Bone marrow (tissue), 2 donors: ENCODE measurements at regions not wholly inside any gene's neighbourhood (a gene's known extent, or its start where the extent isn't known, plus 50 kb on each side); places are given as distances from the start of the nearest gene placed in this dataset.

Source experiments
- DNase-seq, 2 donors: peaks; one replicate each; lab custom pipeline; 2025; lab: John Stamatoyannopoulos, UW

- no peak for DNase-seq
Measured at GRCh38 chr1:98203466-98203865, 282.6 kb upstream of the DPYD start.

- no peak for DNase-seq
Measured at GRCh38 chr1:98201666-98202081, 280.8 kb upstream of the DPYD start.

DNA sequence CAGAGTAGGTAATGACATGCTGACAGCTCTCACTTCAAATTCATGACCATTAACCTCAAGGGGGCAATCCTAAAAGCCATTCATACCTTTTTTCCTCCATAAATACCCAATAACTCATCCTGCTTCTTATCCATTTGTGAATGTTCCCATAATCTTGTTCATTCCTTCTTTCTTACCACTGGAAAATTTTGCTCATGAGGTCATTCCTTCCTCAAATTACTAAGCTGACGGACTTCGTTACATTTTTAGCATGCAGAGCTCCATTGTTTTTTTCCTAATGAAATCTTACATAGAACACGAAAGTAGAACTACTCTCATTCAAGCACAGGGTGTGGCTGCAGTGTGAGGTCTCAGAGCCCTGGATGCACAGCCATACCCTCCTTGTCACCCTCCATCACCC is 276.5 kb upstream of the DPYD start:
- no peak for DNase-seq

- DNase-seq = no peak
Measured at GRCh38 chr1:98196012-98196411, 275.2 kb upstream of the DPYD start.

- no peak for DNase-seq
Measured at GRCh38 chr1:98188774-98189173, 267.9 kb upstream of the DPYD start.

DNA sequence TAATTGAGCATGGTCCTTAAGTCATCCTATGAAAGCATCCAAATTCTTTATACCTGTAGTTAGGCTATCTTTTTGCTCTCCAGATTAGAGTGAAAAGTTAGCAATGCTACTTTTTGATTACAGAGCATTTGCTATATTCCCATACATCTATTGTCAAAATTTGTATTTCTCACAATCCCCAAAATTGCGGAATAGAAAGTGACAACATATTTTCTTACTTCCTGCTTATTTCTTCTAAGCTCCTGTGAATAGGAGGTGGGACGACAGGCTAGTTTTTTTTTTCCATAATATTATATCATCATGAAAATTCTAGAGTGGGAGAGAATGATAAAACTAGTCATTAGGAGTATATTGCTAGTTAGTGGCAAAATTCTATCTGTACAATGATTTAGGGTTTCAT is 264.0 kb upstream of the DPYD start:
- no peak for DNase-seq

DNA sequence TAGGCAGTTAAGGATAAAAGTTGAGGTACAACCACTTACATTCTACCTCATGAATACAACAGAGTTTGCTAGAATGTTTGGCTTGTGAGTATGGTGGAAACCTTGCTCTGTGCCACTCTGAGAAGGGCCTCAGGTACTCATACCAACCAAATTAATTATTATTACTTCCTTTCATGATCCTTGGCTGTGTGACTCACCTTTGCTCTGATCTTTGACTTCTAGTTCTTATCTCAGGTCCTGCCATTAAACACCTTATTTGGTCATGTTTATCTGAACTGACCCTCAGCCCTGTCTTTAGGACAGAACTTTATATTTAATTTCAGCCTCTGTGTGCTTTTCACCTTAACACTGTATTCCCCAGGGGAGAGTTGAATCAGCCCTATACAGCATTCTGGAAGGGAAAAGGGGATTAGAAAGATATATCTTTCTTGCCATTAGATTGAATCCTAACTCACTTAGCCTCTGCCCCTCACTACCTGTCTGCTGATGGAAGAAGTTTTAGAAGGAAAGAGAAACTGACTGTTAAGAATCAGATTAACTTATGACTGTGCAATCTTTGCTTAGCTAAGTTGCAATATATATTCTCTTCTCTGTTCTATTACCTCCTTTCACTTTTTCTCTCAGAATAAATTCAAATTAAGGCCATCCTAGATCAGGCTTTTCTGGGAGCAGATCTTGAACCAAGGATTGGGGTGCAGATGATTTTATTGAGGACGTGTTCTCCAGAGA is 260.4 kb upstream of the DPYD start:
- no peak for DNase-seq

DNA sequence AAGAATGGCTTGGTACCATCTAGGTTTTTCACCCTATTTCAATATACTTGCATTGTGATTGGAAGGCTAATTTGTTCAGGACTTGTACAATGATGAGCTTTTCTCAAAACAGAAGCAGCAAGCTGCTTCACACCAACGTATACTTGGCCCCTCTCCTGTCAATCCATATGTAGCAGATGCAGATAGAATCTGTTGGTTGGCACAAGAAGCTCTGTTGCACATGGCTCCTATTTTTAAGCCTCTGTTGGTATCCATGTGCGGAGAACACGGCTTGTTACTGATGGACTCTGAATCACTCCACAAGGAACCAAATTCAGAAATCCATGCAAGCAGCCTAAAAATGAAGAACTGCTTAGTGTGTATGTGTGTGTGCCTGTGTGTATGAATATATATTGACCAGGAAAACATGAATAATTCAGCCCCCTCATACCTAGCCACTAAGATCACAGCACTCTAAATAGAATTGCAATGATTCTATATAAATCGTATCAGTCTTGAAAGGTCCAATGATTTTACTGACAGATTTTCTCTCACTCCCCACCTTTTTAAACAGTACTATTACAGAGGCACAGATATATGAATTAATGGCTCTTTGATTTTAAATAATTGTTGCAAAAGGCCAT is 258.4 kb upstream of the DPYD start:
- no peak for DNase-seq

DNA sequence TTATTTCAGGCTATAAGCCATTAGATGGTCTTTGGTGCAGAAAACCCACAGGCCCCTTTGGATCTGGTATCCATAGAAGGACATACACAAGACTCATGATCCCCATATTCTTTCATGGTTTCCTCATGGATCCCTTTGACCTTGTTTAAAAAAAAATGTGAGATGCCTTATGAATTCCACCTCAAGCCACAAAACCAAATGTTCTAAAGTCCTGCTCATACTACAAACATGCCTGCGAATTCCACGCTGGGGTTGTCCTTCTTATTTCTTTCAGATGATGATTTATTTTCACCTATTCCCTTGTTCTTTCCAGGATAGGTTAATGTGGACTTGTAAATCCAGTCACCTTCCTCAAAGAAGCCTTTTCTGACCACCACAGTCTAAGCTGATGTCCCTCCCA is 256.9 kb upstream of the DPYD start:
- DNase-seq = no peak

DNA sequence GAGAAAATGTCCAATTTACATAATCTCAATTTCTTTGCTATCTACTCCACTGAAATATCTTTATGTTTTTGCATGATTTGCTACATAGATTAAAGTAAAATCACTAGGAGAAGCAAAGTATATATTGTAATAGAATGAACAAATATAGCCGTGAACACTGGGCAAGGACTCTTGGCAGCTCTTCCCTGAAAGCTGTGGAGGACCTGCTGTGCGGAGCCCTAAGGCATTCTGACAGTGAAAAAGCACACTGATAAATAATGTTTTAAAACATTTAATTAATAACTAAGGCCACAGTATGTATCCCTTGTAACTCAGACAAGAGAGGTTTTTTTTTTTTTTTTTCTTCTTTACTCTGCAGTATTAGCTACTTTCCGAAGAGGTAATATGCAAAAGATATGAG is 256.1 kb upstream of the DPYD start:
- DNase-seq = no peak

GRCh38 chr1:98176414-98176813 is 255.6 kb upstream of the DPYD start:
- no peak for DNase-seq

GRCh38 chr1:98172578-98172977 is 251.7 kb upstream of the DPYD start:
- DNase-seq = no peak

GRCh38 chr1:98172022-98172421 is 251.2 kb upstream of the DPYD start:
- DNase-seq = no peak

DNA sequence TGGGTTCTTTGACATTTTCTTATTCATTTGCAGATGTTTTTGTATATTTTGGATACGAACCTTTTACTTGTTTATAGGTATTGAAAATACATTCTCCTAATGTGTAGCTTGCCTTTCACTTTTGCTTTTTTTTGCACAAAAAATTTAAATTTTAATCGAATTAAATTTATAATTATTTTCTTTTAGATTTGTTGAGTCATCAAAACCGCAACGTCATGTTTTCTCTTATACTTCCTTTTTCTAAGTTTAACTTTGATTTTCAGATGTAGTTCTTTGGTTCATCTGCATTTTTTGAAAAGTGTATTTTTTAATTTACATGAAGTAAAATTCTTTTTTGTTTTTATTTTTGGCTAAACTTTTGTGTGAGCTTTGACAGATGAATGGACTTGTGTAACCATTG is 243.7 kb upstream of the DPYD start:
- DNase-seq = no peak

DNA sequence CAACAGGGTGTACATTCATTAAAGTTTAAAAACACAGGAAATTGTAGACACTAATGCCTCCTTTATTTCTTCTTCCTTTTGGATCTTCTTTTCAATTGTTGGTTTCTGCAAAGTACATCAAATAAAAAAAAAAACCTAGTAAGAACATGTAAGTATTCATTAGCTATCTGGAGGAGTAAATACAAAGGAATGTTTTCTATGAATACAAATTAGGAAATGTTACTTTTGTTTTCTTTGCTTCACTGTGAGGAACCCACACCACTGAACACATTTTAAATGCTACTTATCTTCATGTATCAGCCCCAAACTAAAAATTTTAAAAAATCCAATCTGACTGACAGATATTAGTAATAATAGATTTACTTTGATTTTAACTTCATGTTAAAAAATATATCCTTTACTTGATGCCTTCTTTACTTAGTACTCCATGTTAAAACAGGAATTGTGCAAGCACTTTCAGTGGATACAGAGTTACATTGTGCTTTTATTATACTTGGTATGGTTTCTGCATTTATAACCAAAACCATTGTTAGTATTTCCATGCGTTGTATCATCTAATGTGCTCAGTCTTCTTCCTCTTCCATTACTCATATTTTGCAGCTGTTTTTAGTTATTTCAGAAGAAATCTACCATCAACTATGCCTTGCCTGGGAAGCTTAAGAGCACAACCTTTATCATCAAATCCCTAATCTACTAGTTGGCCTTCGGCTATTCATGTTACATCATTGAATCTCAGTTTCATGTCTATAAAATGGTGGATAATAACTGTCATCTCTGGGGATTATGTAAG is 236.9 kb upstream of the DPYD start:
- no peak for DNase-seq

DNA sequence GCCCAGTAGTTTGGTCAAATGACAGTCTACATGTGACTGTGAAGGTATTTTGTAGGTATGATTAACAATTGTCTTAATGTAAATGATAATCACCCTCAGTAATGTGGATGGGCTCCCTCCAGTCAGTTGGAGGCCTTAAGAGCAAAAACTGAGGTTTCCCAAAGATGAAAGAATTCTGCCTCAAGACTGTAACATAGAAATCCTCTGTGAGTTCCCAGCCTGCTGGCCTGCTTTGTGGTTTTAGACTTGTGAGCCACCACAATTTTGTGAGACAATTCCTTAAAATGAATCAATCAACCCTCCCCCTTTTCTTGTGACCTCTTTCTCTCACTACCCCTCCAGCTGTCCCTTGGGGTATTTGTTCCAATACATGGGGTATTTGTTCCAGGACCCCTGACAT is 226.4 kb upstream of the DPYD start:
- DNase-seq = no peak

DNA sequence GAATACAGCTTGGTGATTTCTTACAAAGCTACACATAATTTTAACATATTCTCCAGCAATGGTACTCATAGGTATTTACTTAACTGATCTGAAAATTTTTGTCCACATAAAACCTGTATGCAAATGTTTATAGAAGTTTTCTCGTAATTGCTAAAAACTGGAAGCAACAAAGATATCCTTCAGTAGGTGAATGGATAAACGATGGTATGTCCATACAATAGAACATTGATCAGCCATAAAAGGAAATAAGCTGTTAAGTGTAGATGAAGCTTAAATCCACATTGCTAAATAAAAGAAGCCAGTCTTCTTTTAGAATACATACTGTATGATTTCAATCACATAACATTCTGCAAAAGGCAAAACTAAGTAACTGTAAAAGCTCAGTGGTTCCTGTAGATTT is 224.8 kb upstream of the DPYD start:
- no peak for DNase-seq

- DNase-seq = no peak
Measured at GRCh38 chr1:98143403-98143802, 222.6 kb upstream of the DPYD start.

DNA sequence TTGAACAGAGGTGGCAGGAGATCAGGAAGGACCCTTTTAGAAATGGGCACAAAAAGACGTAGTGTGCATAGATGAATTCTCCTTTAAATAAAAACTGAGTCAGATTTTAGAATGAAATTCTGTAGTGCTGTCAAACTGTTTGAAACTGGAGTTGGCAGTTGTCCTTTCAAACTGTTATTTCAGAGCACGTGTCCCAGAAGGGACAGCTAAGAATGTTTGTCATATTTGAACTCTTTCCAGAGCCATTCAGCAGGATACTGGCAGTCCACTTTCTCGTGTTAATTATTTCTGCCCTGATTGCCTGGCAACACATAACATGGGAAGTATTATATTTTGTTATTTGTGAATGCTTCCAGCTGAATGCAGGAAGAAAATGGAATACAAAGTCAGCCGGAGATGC is 212.3 kb upstream of the DPYD start:
- DNase-seq = no peak

- no peak for DNase-seq
Measured at GRCh38 chr1:98130408-98130807, 209.6 kb upstream of the DPYD start.

DNA sequence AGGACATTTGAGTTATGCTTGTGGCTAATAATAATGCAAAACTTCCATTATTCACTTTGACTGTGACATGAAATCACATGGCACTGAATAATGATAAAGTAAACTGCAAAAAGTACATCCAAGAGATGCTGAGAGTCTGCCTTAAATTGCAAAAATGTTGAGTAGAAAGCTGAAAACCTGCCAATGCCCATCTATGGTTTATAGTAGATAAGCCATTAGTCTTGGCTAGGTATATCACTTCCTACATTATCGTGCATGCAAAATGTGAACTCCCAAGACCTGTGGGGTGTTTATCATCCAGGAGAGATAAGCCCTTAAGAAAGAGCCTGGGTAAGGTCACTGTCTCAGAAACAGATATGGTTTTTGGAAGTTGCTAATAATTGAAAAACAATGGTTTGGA is 208.7 kb upstream of the DPYD start:
- DNase-seq = no peak

DNA sequence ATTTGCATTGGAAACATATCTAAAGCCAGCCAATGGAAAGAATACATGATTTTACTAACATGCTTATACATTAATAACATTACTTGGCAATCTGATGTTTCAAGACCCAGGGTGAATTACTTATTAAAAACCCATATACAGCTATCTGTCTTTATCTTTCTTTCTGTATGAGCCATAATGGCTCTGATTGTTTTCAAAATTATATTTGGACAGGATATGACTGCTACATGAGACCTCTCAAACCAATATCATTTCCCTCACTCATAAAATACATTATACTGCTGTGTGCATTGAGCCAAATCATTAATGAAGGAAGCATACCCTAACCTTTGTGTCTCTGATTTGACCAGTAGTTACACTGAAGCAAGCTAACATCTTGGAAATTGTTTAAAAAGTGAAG is 205.9 kb upstream of the DPYD start:
- no peak for DNase-seq

DNA sequence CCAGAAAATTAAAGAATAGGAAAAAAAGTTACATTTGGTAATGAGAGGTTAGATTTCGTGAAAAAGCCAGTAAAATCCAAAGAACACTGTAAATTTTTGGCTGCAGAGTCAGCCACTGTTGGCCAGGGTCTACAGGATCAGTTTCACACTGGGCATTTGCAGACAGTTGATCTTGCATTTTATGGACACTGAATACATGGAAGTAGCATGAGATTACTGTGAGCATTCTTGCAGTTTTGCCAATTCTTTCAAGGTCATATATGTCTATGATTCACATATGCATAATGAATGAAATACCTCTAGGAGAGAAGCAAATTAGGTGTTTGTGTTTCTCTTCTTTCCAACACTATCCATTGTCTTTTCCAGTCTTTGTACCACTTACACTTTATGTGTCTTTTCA is 200.8 kb upstream of the DPYD start:
- DNase-seq = no peak
